ENCODE measurements at regions not wholly inside any gene's neighbourhood (a gene's known extent, or its start where the extent isn't known, plus 50 kb on each side); places are given as distances from the start of the nearest gene placed in this dataset.

DNA sequence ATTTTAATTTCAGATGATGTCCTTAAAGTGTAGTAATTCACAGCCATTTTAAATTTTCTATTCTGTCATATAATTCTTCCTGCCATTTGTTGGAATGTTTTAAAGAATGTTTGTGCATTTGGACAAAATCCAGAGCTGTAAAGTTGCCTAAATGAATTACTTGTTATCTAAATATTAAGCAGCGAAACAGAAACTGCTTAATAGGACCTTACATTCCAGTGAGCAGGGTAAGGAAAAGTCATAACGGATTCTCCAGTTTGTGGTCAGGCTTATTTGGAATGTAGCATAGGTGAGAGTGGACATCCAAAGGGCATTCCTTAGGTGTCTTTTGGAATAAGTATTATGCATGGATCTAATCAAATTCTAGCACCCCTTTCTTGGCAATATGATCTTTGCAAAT, 410.4 kb upstream of the PTPRD start:
- no peak overlapping the region for H3K4me3 ChIP-seq
- intact Hi-C loops (cut with DNase I; ENCODE audit: low total_unique reads) (no loop called here), in situ Hi-C loops (cut with MboI; ENCODE audit: low sequenced_read_pairs in 4 of 4) (no loop called here)
- no peaks in the 10 kb centered on the region for H3K27me3 ChIP-seq
- H3K9me3 ChIP-seq, result no peaks in the 10 kb centered on the region
- no peak for DNase-seq
- ATAC-seq, result no peak
- H3K36me3 ChIP-seq, result no peaks in the 10 kb centered on the region
- no peak overlapping the region for H3K27ac ChIP-seq
- no peak for TF ChIP-seq CTCF (IDR thresholded peaks at IDR 0.05 in 4 of 5, conservative IDR thresholded peaks at IDR 0.05 in 1 of 5)
- no peak for TF ChIP-seq POLR2A (IDR thresholded peaks at IDR 0.05)
- no peaks in the 10 kb centered on the region for H3K4me1 ChIP-seq

- H3K27ac ChIP-seq, result no peak overlapping the region
- in situ Hi-C loops (cut with MboI; ENCODE audit: low sequenced_read_pairs in 4 of 4) (no loop called here), intact Hi-C loops (cut with DNase I; ENCODE audit: low total_unique reads) (no loop called here)
- TF ChIP-seq POLR2A (IDR thresholded peaks at IDR 0.05) (no peak), CTCF (IDR thresholded peaks at IDR 0.05 in 4 of 5, conservative IDR thresholded peaks at IDR 0.05 in 1 of 5) (no peak)
- no peaks in the 10 kb centered on the region for H3K36me3 ChIP-seq
- no peaks in the 10 kb centered on the region for H3K4me1 ChIP-seq
- ATAC-seq, result no peak
- H3K27me3 ChIP-seq, result no peaks in the 10 kb centered on the region
- H3K9me3 ChIP-seq, result no peaks in the 10 kb centered on the region
- DNase-seq, result no peak
- H3K4me3 ChIP-seq, result no peak overlapping the region
These were observed 413.0 kb upstream of the PTPRD start for GRCh38 chr9:11025775-11026174.

- Histone ChIP-seq H3K27me3 (no peaks in the 10 kb centered on the region), H3K9me3 (no peaks in the 10 kb centered on the region), H3K4me3 (no peak overlapping the region), H3K4me1 (no peaks in the 10 kb centered on the region), H3K36me3 (no peaks in the 10 kb centered on the region), H3K27ac (no peak overlapping the region)
- DNase-seq, result no peak
- in situ Hi-C loops (cut with MboI; ENCODE audit: low sequenced_read_pairs in 4 of 4) (no loop called here), intact Hi-C loops (cut with DNase I; ENCODE audit: low total_unique reads) (no loop called here)
- TF ChIP-seq POLR2A (IDR thresholded peaks at IDR 0.05) (no peak), CTCF (IDR thresholded peaks at IDR 0.05 in 4 of 5, conservative IDR thresholded peaks at IDR 0.05 in 1 of 5) (no peak)
- ATAC-seq, result no peak
These were observed 425.6 kb upstream of the PTPRD start for GRCh38 chr9:11038366-11038765.

DNA sequence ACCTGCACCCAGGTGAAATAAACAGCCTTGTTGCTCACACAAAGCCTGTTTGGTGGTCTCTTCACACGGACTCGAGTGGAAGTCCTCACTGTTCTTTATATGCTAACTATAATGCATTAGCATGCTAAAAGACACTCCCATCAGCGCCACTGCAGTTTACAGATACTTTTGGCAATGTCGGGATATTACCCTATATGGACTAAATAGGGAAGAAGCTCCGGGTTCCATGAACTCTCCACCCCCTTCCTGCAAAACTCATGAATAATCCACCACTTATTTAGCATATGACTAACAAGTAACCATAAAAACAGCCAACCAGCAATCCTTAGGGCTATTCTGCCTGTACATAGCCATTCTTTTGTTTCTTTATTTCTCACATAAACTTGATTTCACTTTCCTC, 426.2 kb upstream of the PTPRD start:
- in situ Hi-C loops (cut with MboI; ENCODE audit: low sequenced_read_pairs in 4 of 4), result no loop called here
- ATAC-seq (no peak), DNase-seq (no peak)
- H3K27ac ChIP-seq, result no peak overlapping the region
- H3K36me3 ChIP-seq, result no peaks in the 10 kb centered on the region
- H3K4me3 ChIP-seq, result no peak overlapping the region
- no peak for TF ChIP-seq POLR2A (IDR thresholded peaks at IDR 0.05)
- TF ChIP-seq CTCF (IDR thresholded peaks at IDR 0.05 in 4 of 5, conservative IDR thresholded peaks at IDR 0.05 in 1 of 5), result no peak
- no peaks in the 10 kb centered on the region for H3K4me1 ChIP-seq
- H3K27me3 ChIP-seq, result no peaks in the 10 kb centered on the region
- no peaks in the 10 kb centered on the region for H3K9me3 ChIP-seq
- intact Hi-C loops (cut with DNase I; ENCODE audit: low total_unique reads), result no loop called here

DNA sequence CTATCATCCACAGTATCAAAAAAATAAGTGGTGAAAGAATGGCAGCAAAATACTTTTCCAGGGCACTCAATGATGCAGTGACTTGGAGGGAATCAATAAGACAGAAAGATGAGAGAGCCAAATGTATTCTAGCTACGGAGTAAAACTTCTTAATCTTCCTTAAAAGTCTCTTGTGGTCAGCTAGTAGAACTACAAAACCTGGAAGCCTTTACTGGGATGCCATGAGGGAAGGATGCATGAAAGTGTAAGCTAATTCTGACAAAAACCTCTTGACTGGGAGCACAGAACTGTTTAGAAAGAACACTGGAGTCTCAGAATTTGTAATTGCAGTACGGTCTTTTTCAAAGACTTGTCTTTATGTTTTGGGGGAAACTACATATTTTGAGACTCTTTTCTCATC, 432.8 kb upstream of the PTPRD start:
- ATAC-seq, result no peak
- intact Hi-C loops (cut with DNase I; ENCODE audit: low total_unique reads), result no loop called here
- TF ChIP-seq POLR2A (IDR thresholded peaks at IDR 0.05) (no peak), CTCF (IDR thresholded peaks at IDR 0.05 in 4 of 5, conservative IDR thresholded peaks at IDR 0.05 in 1 of 5) (no peak)

More for the DNA sequence above, 432.8 kb upstream of the PTPRD start:
- H3K4me1 ChIP-seq, result no peaks in the 10 kb centered on the region
- in situ Hi-C loops (cut with MboI; ENCODE audit: low sequenced_read_pairs in 4 of 4), result no loop called here
- no peak overlapping the region for H3K4me3 ChIP-seq
- no peaks in the 10 kb centered on the region for H3K9me3 ChIP-seq
- no peaks in the 10 kb centered on the region for H3K36me3 ChIP-seq
- H3K27ac ChIP-seq, result no peak overlapping the region
- DNase-seq, result no peak
- H3K27me3 ChIP-seq, result no peaks in the 10 kb centered on the region
